HepG2 (cell line): ENCODE measurements at regions not wholly inside any gene's neighbourhood (a gene's known extent, or its start where the extent isn't known, plus 50 kb on each side); places are given as distances from the start of the nearest gene placed in this dataset.

Source experiments
- CHCHD3 ChIP-seq: sonication (generic); formaldehyde crosslinking; IDR thresholded peaks from 2 replicates; pipeline ENCODE4 v1.8.0; 2022; ENCODE audit warnings: mild to moderate bottlenecking, missing genetic modification reagents, moderate library complexity
- ESRRA ChIP-seq: sonication (generic); formaldehyde crosslinking; IDR thresholded peaks from 2 replicates; pipeline ENCODE4 v1.5.1; 2020; ENCODE audit warnings: mild to moderate bottlenecking, low read depth, missing genetic modification reagents
- FOXM1 ChIP-seq: sonication (generic); formaldehyde crosslinking; IDR thresholded peaks from 2 replicates; pipeline ENCODE4 v1.5.0; 2020; ENCODE audit warnings: missing genetic modification reagents
- GTF2F1 ChIP-seq: fragments of 150-350 bp; IDR thresholded peaks from 2 replicates; pipeline ENCODE4 v1.6.1; 2014; ENCODE audit warnings: low read length
- HOXD1 ChIP-seq: sonication (generic); formaldehyde crosslinking; IDR thresholded peaks from 2 replicates; pipeline ENCODE4 v1.5.0; 2020; ENCODE audit warnings: missing genetic modification reagents
- KDM6A ChIP-seq: IDR thresholded peaks from 2 replicates; pipeline ENCODE4 v1.6.1; 2016; ENCODE audit warnings: low read depth
- NCOR1 ChIP-seq: fragments of 200-600 bp; sonication (generic); IDR thresholded peaks from 2 replicates; pipeline ENCODE4 v1.7.0; 2017; ENCODE audit warnings: antibody characterized with exemption, low read length, borderline replicate concordance
- NR2F6 ChIP-seq, 2 experiments: IDR thresholded peaks; 2 replicates each; pipeline ENCODE4 v1.6.1; 2016; ENCODE audit warnings: antibody characterized with exemption in 1 of 2, mild to moderate bottlenecking in 1 of 2
- NR3C1 ChIP-seq: sonication (generic); formaldehyde crosslinking; IDR thresholded peaks from 2 replicates; pipeline ENCODE4 v1.4.0; 2020; ENCODE audit warnings: missing genetic modification reagents
- PAWR ChIP-seq: sonication (generic); formaldehyde crosslinking; IDR thresholded peaks from 2 replicates; pipeline ENCODE4 v1.4.0; 2020; ENCODE audit warnings: missing genetic modification reagents, mild to moderate bottlenecking, borderline replicate concordance
- SOX6 ChIP-seq, 2 experiments: fragments of 450-650 bp in 1 of 2; sonication (generic) in 1 of 2; formaldehyde crosslinking in 1 of 2; IDR thresholded peaks; 2 replicates each; pipeline versions ENCODE4 v1.4.0 to v1.6.1; 2017 to 2020; ENCODE audit warnings: antibody characterized with exemption in 1 of 2, mild to moderate bottlenecking in 1 of 2, missing genetic modification reagents in 1 of 2
- XRCC5 ChIP-seq: fragments of 200-400 bp; formaldehyde crosslinking; optimal IDR thresholded peaks from 2 replicates; pipeline ENCODE3; 2017; ENCODE audit warnings: mild to moderate bottlenecking, low read length
- ZKSCAN1 ChIP-seq: fragments of 150-350 bp; IDR thresholded peaks from 2 replicates; pipeline ENCODE4 v1.6.1; 2014; ENCODE audit warnings: low read length
- ZNF17 ChIP-seq: sonication (generic); formaldehyde crosslinking; IDR thresholded peaks from 2 replicates; pipeline ENCODE4 v1.5.0; 2020; ENCODE audit warnings: mild to moderate bottlenecking, missing genetic modification reagents
- ZNF275 ChIP-seq: sonication (generic); formaldehyde crosslinking; IDR thresholded peaks from 2 replicates; pipeline ENCODE4 v1.8.0; 2022; ENCODE audit warnings: missing genetic modification reagents, mild to moderate bottlenecking, inconsistent platforms, borderline replicate concordance
- ZNF446 ChIP-seq: sonication (generic); formaldehyde crosslinking; IDR thresholded peaks from 2 replicates; pipeline ENCODE4 v1.5.0; 2020; ENCODE audit warnings: mild to moderate bottlenecking, missing genetic modification reagents
- ZNF501 ChIP-seq: sonication (generic); formaldehyde crosslinking; IDR thresholded peaks from 2 replicates; pipeline ENCODE4 v1.5.1; 2020; ENCODE audit warnings: mild to moderate bottlenecking, moderate library complexity, missing genetic modification reagents
- ZNF512B ChIP-seq: sonication (generic); formaldehyde crosslinking; IDR thresholded peaks from 2 replicates; pipeline ENCODE4 v1.5.1; 2020; ENCODE audit warnings: missing genetic modification reagents, mild to moderate bottlenecking, borderline replicate concordance
- ZNF564 ChIP-seq: sonication (generic); formaldehyde crosslinking; IDR thresholded peaks from 2 replicates; pipeline ENCODE4 v1.8.1; 2023; ENCODE audit warnings: mild to moderate bottlenecking, missing genetic modification reagents
- ZNF589 ChIP-seq: sonication (generic); formaldehyde crosslinking; conservative IDR thresholded peaks from 2 replicates; pipeline ENCODE4 v1.8.0; 2022; ENCODE audit warnings: mild to moderate bottlenecking, moderate library complexity, missing genetic modification reagents
- ZNF678 ChIP-seq: sonication (generic); formaldehyde crosslinking; IDR thresholded peaks from 2 replicates; pipeline ENCODE4 v1.4.0; 2020; ENCODE audit warnings: mild to moderate bottlenecking, missing genetic modification reagents
- ZNF746 ChIP-seq: sonication (generic); formaldehyde crosslinking; IDR thresholded peaks from 2 replicates; pipeline ENCODE4 v1.8.0; 2022; ENCODE audit warnings: mild to moderate bottlenecking, missing genetic modification reagents
- ZNF878 ChIP-seq: sonication (generic); formaldehyde crosslinking; IDR thresholded peaks from 2 replicates; pipeline ENCODE4 v1.8.1; 2023; ENCODE audit warnings: mild to moderate bottlenecking, missing genetic modification reagents, moderate library complexity
- ZZZ3 ChIP-seq: sonication (generic); formaldehyde crosslinking; IDR thresholded peaks from 2 replicates; pipeline ENCODE4 v1.4.0; 2020; ENCODE audit warnings: missing genetic modification reagents, mild to moderate bottlenecking, borderline replicate concordance
- TF ChIP-seq, protein P1 (sequence below): sonication (generic); formaldehyde crosslinking; IDR thresholded peaks from 2 replicates; pipeline ENCODE4 v1.4.0; 2020; ENCODE audit warnings: mild to moderate bottlenecking, missing genetic modification reagents

DNA sequence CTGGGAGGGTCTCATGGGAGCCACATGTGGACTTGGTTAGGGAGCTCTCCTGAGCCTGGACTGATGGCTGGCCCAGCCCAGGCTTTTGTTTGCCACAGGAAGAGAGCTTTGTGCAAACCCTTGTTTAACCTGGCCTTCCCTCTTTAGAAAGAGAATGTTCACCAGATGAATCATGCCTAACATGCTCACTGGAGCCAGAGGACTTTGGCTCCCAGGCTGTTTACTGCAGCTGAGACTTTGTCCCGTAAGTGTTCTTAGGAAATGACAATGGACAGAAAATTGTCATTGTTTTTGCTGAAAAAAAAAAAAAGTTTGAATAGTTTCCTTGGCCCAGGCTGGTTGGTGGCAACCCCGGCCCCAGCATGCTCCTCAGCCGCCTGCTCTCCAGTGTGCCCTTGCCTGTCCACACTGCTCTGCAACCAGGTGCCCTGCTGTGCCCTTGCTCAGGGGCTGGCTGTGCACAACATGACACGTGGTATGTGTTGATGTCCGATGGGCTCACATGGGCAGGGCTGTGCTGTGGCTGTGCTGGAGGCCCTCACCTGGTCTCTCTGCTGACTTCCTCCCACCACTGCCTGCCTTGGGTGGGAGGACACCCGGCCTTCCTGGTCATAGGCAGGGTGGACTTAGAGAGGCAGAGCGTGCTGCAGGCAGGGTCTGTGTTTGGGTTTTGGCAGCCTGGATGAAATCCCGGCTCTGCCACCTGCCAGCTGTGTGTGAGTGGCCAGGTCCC, 215.3 kb upstream of the ZNF32 start (continued):
- TF ChIP-seq ZNF512B (CRISPR knock-in tag) (no peak; the same call in 1 of the 2 replicates), ESRRA (peak; percentile 69; the same call in 1 of the 2 replicates), ZNF678 (0 out of 2 replicates have a peak, but pooled peaks have one; percentile 40), PAWR (CRISPR knock-in tag) (no peak), NR3C1 (CRISPR knock-in tag) (no peak), KDM6A (peak; percentile 89), ZZZ3 (peak; percentile 27; the same call in 1 of the 2 replicates), ZNF446 (CRISPR knock-in tag) (no peak), NCOR1 (peak; percentile 91), ZNF275 (no peak), SOX6 (IDR thresholded peaks at IDR 0.05) (peak; percentile 55; the same call in 1 of the 2 replicates), SOX6 (CRISPR knock-in tag; IDR thresholded peaks at IDR 0.05) (peak; percentile 100), FOXM1 (CRISPR knock-in tag) (no peak), GTF2F1 (no peak), CHCHD3 (CRISPR knock-in tag) (no peak), ZNF589 (no peak), ZNF564 (no peak), ZKSCAN1 (no peak), NR2F6 (IDR thresholded peaks at IDR 0.05) (peak; percentile 28; the same call in 1 of the 2 replicates), NR2F6 (CRISPR knock-in tag; IDR thresholded peaks at IDR 0.05) (peak; percentile 39; the same call in 1 of the 2 replicates), ZNF17 (no peak), ZNF746 (CRISPR knock-in tag) (no peak), XRCC5 (no peak), HOXD1 (CRISPR knock-in tag) (0 out of 2 replicates have a peak, but pooled peaks have one; percentile 19), ZNF501 (CRISPR knock-in tag) (peak; percentile 70; the same call in 1 of the 2 replicates), ZNF878 (CRISPR knock-in tag) (0 out of 2 replicates have a peak, but pooled peaks have one; percentile 37)
- TF ChIP-seq, protein P1, sequence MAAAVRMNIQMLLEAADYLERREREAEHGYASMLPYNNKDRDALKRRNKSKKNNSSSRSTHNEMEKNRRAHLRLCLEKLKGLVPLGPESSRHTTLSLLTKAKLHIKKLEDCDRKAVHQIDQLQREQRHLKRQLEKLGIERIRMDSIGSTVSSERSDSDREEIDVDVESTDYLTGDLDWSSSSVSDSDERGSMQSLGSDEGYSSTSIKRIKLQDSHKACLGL (CRISPR knock-in tag) = 0 out of 2 replicates have a peak, but pooled peaks have one; percentile 46
